NCI-H526 (cell line): ENCODE measurements at regions not wholly inside any gene's neighbourhood (a gene's known extent, or its start where the extent isn't known, plus 50 kb on each side); places are given as distances from the start of the nearest gene placed in this dataset.
"Not testable (repeated sequence)": the region's sequence is repeated elsewhere in the genome, so short reads cannot be mapped to it uniquely, and the experiment has no call there.

ENCODE experiments used
- DNase-seq, 2 experiments: peaks; one replicate each; lab custom pipeline; 2025; lab: John Stamatoyannopoulos, UW

DNA sequence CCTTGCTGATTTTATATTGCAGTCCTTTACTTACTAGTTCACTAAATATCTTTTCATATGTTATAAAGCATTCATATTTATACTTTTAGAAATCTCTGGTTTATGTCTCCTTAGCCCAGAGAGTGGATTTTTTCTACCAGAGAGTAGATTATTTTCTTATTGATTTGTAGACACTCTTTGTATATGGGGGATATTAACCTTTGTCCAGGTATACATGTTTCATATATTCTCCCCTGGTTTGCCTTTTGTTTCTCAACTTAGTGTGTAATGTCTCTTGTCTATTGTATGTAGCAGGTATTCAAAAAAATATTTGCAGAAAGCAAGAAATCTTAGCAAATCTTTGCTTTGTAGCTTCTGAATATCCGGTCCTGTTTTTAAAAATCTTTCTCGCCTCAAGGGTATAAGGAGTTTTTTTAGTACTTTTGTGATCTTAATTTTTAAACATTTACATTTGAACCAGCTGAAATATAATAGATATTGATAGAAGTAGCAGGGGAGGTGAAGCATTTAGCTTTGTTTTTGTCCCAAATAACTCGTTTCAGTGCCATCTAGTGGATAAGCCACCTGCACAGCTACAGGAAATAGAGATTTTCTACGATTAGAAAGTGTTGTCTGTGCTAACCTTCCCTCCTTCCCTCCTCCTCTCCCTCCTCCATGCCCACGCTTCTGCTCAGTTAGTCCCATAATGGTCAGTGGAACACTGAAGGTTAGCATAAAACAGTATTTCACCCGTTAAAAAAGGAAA lies 97.0 kb downstream of the PHETA1 start:
- DNase-seq: no peak

- DNase-seq: no peak
Observed at GRCh38 chr12:111270774-111271173, 98.1 kb downstream of the PHETA1 start.

DNA sequence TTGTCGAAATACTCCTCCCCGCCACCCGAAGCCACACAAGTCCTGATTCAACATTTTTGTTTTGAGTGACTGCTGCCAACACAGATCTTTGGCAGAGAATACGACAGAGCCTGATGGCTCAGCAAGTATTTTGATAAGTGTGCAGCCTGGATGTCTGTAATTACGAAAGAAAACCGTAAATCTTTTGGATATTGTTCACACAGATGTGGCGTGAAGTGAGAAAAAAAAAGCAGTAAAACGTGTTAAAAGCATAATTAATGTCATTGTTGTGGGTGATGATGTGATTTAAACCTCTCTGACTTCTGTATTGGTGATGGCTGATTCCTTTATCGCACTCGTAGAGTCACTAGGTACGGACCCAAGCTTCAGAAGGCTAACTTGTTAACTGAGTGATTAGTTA lies 98.7 kb downstream of the PHETA1 start:
- no peak for DNase-seq

DNA sequence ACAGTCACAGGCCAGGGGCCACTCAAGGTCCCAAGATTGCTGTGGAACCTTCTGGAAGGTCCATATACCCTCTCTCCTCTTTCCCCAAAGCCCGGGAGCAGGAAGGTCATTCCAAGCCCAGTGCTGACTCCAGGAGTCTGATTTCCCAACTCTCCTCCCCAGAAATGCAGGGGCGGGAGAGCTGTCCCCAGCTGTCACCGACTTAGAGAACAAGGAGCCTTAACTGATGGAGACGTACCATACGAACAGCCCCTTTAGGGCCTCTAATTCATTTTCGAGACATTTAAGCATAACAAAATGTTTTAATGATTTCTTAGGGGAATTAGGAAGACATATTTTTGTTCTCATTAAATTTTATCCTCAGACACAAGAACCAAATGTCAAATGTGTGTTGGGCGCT lies 99.2 kb downstream of the PHETA1 start:
- no peak for DNase-seq

GRCh38 chr12:111268738-111269572 lies 99.9 kb downstream of the PHETA1 start:
- DNase-seq: peak in 1 of 2 experiments; percentile 15

DNA sequence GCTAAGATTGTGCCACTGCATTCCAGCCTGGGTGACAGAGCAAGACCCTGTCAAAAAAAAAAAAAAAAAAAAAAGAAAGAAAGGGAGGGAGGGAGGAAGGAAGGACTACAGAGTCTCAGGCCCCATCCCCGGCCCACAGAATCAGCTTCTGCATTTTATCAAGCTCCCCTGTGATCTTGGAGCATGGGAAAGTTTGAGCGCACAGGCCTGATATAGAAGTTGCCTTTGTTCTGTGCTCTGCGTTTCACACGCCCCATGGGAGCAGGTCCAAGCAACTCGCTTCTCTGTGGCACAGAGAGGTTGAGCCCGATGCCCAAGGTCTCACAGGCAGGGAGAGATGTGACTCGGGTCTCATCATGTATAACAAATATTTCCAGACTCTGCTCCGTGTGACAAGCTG lies 101.8 kb downstream of the PHETA1 start:
- no peak for DNase-seq

DNA sequence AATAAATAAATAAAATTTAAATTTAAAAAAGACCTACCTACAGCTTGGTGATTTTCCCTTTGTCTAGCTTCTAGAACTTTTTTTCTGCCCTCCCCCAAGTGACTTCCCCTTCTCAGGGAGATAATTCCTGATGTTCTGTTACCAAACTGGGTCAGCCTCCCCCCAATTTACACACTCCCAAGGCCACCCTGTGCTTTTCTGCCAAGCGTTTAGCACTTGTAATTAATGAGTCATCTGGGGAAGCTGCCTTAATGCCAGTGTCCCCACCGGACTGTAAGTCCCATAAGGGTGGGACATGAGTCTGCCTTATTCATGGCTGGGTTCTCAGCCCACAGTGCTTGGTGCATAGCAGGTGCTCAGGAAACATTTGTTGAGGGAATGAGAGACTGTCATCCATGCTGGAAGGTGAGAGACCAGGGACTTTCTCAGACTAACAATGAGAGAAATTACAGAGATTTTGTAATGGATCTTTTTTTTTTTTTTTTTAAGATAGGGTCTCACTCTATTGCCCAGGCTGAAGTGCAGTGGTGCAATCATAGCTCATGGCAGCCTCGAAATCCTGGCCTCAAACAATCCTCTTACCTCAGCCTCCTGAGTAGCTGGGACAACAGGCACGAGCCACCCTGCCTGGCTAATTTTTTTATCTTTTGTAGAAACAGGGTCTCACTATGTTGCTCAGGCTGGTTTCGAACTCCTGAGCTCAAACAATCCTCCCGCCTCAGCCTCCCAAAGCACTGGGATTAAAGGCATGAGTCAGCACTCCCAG lies 106.8 kb downstream of the PHETA1 start:
- DNase-seq: no peak

DNA sequence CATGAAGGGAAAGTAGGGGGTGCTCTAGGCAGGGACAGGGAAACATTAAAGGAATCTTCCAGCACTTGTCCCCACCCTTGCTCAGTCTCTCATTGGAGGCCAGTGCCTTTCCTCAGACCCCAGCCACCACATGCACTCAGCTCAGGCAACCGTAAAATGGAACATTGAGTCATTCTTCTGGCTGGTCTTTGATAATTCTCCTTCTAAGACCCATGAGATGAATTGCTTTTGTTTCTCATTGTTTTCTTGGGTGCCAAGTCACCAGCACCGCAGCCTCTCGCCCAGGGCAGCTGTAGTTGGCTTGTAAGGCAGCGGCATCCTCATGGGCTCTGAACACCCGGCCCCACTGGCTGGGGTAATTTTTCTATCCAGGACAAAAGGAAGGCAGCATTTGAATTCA lies 108.2 kb downstream of the PHETA1 start:
- no peak for DNase-seq

- no peak for DNase-seq
Observed at GRCh38 chr12:111259231-111259630, 109.7 kb downstream of the PHETA1 start.

GRCh38 chr12:111258081-111258480 lies 110.8 kb downstream of the PHETA1 start:
- not testable (repeated sequence) for DNase-seq

DNA sequence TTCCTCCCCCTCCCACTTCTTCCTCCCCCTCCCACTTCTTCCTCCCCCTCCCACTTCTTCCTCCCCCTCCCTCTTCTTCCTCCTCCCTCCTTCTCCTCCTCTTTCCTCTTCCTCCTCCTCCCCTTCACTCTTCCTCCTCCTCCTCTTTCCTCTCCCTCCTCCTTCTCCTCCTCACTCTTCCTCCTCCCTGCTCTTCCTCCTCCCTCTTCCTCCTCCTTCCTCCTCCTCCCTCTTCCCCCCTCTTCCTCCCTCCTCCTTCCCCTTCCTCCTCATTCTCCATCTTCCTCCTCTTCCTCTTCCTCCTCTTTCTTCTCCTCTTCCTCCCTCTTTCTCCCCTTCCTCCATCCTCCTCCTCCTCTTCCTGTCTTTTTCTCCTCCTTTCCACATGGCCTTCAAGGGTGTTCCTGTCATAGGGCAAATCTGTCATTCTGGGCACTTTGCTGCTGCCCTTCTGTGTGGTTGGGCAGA lies 111.4 kb downstream of the PHETA1 start:
- DNase-seq: no peak

DNA sequence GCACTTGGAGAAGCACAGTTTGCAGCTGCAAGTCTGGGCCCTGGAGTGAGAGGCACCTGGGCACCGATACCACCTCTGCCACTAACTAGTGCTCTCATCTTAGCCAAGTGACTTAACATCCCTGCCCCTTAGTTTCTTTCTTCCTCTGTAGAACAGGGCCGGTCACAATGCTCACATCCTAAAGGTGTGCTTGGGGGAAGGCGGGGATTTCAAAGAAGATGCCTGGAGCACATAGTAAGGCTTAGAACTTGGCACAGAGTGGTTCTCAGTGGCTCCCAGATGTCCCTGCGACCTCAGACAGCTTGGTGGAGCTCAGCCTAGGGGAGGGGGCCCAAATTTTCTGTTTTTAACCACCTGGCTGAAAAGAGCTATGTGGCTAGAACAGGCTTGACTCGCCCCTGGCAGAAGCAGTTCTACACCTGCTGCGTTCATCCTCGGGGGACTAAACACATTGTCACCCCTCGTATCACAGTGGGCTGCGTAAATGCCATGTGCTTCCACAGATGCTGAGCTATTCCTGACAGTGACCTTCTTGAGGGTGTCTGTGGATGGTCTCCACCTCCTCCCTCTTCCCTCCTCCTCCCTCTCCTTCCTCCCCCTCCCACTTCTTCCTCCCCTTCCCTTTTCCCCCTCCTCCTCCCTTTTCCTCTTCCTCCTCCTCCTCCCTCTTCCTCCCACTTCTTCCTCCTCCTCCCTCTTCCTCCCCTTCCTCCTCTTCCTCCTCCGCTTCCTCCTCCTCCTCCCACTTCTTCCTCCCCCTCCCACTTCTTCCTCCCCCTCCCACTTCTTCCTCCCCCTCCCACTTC lies 112.1 kb downstream of the PHETA1 start:
- no peak for DNase-seq

- DNase-seq: no peak
Observed at GRCh38 chr12:111255261-111255660, 113.6 kb downstream of the PHETA1 start.

DNA sequence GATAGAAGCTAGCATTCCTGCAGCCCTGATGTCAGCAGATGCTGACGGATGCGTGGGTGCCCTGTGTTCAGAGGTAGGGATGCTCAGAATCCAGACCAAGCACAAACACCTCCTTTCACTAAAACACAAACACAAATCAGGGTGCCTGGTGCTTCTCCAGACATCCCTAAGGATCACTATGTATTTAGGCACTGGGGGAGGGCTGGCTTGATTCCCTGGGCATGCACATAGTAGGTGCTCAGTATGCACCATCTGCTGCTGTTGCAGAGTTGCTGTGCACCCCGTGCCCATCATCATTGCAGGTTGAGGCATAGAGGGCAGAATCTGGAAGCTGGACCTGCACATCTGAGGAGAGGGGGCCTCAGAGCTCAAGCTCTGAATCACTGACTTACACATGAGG lies 114.8 kb downstream of the PHETA1 start:
- DNase-seq: no peak

GRCh38 chr12:111253213-111253612 lies 115.7 kb downstream of the PHETA1 start:
- DNase-seq: no peak

DNA sequence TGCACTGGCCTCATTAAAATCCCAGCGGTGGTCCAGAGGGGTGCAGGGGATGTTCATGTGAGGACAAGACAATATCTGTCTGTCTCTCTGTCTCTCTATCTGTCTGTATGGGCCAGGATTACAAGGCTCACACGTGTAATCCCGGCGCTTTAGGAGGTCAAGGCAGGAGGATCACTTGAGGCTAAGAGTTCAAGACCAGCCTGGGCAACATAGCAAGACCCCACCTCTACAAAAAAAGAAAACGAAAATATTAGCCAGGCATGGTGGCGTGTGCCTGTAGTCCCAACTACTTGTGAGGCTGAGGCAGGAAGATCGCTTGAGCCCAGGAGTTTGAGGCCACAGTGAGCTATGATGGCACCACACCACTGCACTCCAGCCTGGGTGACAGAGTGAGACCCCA lies 117.1 kb downstream of the PHETA1 start:
- DNase-seq: no peak

GRCh38 chr12:111251058-111251730 lies 117.7 kb downstream of the PHETA1 start:
- no peak for DNase-seq

DNA sequence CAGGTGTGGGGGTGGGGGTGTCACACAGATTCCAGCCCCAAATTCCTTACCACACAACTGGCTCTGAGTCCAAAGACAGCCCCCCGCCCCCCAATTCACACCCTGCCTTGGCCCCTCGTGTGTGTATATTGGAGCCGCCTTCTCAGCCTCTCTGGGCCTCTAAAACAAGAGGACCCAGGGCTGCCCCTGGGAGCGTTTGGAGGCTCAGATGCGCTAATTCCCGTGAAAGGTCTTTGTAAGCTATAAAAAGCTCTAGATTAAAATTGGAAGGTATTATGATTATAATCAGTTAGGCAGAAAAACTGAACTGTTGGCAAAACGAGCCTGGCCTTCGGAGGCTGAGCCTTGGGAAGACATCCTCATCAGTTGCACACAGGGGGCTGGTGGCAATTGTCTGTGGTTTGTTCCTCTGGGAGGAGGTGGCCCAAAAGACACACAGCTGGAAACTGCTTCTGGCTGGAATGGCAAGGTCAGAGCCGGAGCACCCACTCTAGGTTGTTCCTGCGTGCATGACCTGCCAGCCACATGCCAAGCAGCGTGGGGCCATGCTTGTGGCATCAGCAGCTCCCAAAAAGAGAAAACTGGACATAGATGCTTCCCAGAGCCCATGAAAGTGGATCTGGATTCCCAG lies 118.5 kb downstream of the PHETA1 start:
- no peak for DNase-seq

DNA sequence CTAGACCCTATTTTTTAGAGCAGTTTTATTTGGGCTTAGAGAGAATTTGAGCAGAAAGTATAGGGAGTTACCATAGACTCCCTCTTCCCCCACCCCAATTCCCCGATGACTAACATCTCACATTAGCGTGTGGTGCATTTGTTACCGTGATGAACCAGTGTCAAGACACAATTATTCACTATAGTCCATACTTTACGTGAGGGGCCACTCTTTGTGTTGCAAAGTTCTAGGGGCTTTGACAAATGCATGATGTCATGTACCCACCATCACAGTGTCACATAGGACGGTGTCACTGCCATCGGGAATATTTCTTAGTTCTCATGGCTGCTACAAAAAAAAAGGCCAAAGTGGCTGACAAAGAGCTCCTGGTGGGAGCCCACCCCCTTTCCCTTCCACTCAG lies 119.1 kb downstream of the PHETA1 start:
- no peak for DNase-seq

DNA sequence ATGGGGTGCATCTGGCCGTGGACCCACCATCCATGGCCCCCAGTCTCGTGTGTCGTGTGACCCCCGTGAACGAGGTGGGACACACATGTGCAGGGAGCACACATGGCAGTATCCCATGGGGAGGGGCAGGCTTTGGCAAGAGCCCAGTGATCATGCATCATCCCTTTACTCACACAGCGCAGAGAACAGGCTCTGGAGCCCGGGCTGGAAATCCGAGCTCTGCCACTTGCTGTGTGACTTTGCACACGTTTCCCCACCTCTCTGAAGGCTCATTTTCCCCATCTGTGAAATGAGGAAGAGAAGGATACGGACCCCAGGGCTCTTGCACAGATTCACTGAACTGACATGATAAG lies 119.9 kb downstream of the PHETA1 start:
- DNase-seq: no peak
